GM18498 (cell line): ENCODE measurements at regions not wholly inside any gene's neighbourhood (a gene's known extent, or its start where the extent isn't known, plus 50 kb on each side); places are given as distances from the start of the nearest gene placed in this dataset.

Experiments used
- ATAC-seq: cut with Tn5 transposase; IDR thresholded peaks from one replicate; pipeline ENCODE4 v1.9.1; 2021; ENCODE audit warnings: mild to moderate bottlenecking, moderate library complexity; ENCODE audit not compliant: unreplicated experiment

GRCh38 chr12:90172524-90172923 lies 463.9 kb upstream of the ATP2B1 start:
- no peak for ATAC-seq

- ATAC-seq: no peak
These were observed 462.1 kb upstream of the ATP2B1 start for GRCh38 chr12:90170740-90171139.

GRCh38 chr12:90167518-90168208 lies 459.0 kb upstream of the ATP2B1 start:
- no peak for ATAC-seq

GRCh38 chr12:90166671-90167070 lies 458.0 kb upstream of the ATP2B1 start:
- no peak for ATAC-seq

- no peak for ATAC-seq
These were observed 457.4 kb upstream of the ATP2B1 start for GRCh38 chr12:90166012-90166411.

GRCh38 chr12:90163975-90164374 lies 455.3 kb upstream of the ATP2B1 start:
- no peak for ATAC-seq

- no peak for ATAC-seq
These were observed 445.2 kb upstream of the ATP2B1 start for GRCh38 chr12:90153827-90154226.

GRCh38 chr12:90152897-90153624 lies 444.4 kb upstream of the ATP2B1 start:
- no peak for ATAC-seq

GRCh38 chr12:90151491-90152015 lies 442.9 kb upstream of the ATP2B1 start:
- ATAC-seq: no peak

- no peak for ATAC-seq
These were observed 440.8 kb upstream of the ATP2B1 start for GRCh38 chr12:90149453-90149852.

GRCh38 chr12:90129366-90130030 lies 420.9 kb upstream of the ATP2B1 start:
- no peak for ATAC-seq

- no peak for ATAC-seq
These were observed 419.9 kb upstream of the ATP2B1 start for GRCh38 chr12:90128526-90128925.

- no peak for ATAC-seq
These were observed 417.5 kb upstream of the ATP2B1 start for GRCh38 chr12:90126125-90126524.

- ATAC-seq: no peak
These were observed 416.3 kb upstream of the ATP2B1 start for GRCh38 chr12:90124914-90125313.

- ATAC-seq: no peak
These were observed 415.7 kb upstream of the ATP2B1 start for GRCh38 chr12:90124289-90124688.

GRCh38 chr12:90122681-90123080 lies 414.0 kb upstream of the ATP2B1 start:
- ATAC-seq: no peak

- no peak for ATAC-seq
These were observed 412.0 kb upstream of the ATP2B1 start for GRCh38 chr12:90120627-90121026.

- ATAC-seq: no peak
These were observed 404.0 kb upstream of the ATP2B1 start for GRCh38 chr12:90112666-90113065.

- no peak for ATAC-seq
These were observed 403.3 kb upstream of the ATP2B1 start for GRCh38 chr12:90111791-90112580.

GRCh38 chr12:90106568-90106967 lies 397.9 kb upstream of the ATP2B1 start:
- ATAC-seq: no peak
